HL-60/S4 (cell line): ENCODE measurements at regions not wholly inside any gene's neighbourhood (a gene's known extent, or its start where the extent isn't known, plus 50 kb on each side); places are given as distances from the start of the nearest gene placed in this dataset.
"Not testable (repeated sequence)": the region's sequence is repeated elsewhere in the genome, so short reads cannot be mapped to it uniquely, and the experiment has no call there.

Experiments used
- in situ Hi-C: fragments of 300-500 bp; cut with MboI; formaldehyde crosslinking; loops from 2 replicates; pipeline ENCODE4 v1.14.3; 2022; ENCODE audit warnings: low sequenced_read_pairs

GRCh38 chr12:76652402-76652801 is 92.8 kb upstream of the OSBPL8 start:
- in situ Hi-C loops, result no loop called here

GRCh38 chr12:76653342-76653741 is 93.8 kb upstream of the OSBPL8 start:
- in situ Hi-C loops, result no loop called here

- in situ Hi-C loops, result no loop called here
These were observed 99.2 kb upstream of the ZDHHC17 start for GRCh38 chr12:76664731-76665130.

GRCh38 chr12:76666290-76666835 is 97.6 kb upstream of the ZDHHC17 start:
- in situ Hi-C loops, result no loop called here

GRCh38 chr12:76669981-76670380 is 93.9 kb upstream of the ZDHHC17 start:
- in situ Hi-C loops, result no loop called here

GRCh38 chr12:76670776-76671175 is 93.1 kb upstream of the ZDHHC17 start:
- in situ Hi-C loops, result no loop called here

- in situ Hi-C loops, result no loop called here
These were observed 89.1 kb upstream of the ZDHHC17 start for GRCh38 chr12:76674669-76675315.

- in situ Hi-C loops, result not testable (repeated sequence)
These were observed 87.7 kb upstream of the ZDHHC17 start for GRCh38 chr12:76676261-76676660.

GRCh38 chr12:76678992-76679391 is 84.9 kb upstream of the ZDHHC17 start:
- in situ Hi-C loops, result no loop called here

GRCh38 chr12:76679778-76680177 is 84.1 kb upstream of the ZDHHC17 start:
- in situ Hi-C loops, result no loop called here

- in situ Hi-C loops, result no loop called here
These were observed 83.0 kb upstream of the ZDHHC17 start for GRCh38 chr12:76680940-76681339.

GRCh38 chr12:76685246-76685678 is 78.7 kb upstream of the ZDHHC17 start:
- in situ Hi-C loops, result no loop called here

GRCh38 chr12:76687981-76688380 is 75.9 kb upstream of the ZDHHC17 start:
- in situ Hi-C loops, result no loop called here

- in situ Hi-C loops, result no loop called here
These were observed 75.3 kb upstream of the ZDHHC17 start for GRCh38 chr12:76688631-76689030.

- in situ Hi-C loops, result no loop called here
These were observed 72.8 kb upstream of the ZDHHC17 start for GRCh38 chr12:76690921-76691700.

GRCh38 chr12:76692846-76693245 is 71.1 kb upstream of the ZDHHC17 start:
- in situ Hi-C loops, result no loop called here

- in situ Hi-C loops, result no loop called here
These were observed 69.5 kb upstream of the ZDHHC17 start for GRCh38 chr12:76694369-76694768.

GRCh38 chr12:76696186-76696585 is 67.7 kb upstream of the ZDHHC17 start:
- in situ Hi-C loops, result no loop called here

GRCh38 chr12:76697849-76698248 is 66.1 kb upstream of the ZDHHC17 start:
- in situ Hi-C loops, result no loop called here

GRCh38 chr12:76698316-76698715 is 65.6 kb upstream of the ZDHHC17 start:
- in situ Hi-C loops, result no loop called here

GRCh38 chr12:76698966-76699365 is 64.9 kb upstream of the ZDHHC17 start:
- in situ Hi-C loops, result no loop called here

GRCh38 chr12:76701690-76702089 is 62.2 kb upstream of the ZDHHC17 start:
- in situ Hi-C loops, result no loop called here
